ENCODE measurements at regions not wholly inside any gene's neighbourhood (a gene's known extent, or its start where the extent isn't known, plus 50 kb on each side); places are given as distances from the start of the nearest gene placed in this dataset.

GRCh38 chr4:136476753-136477152, 1055.5 kb downstream of the PCDH18 start:
- no peak for TF ChIP-seq CTCF (conservative IDR thresholded peaks at IDR 0.05; ENCODE audit: low read depth, low read length)
- TF ChIP-seq EZH2 (IDR thresholded peaks at IDR 0.05; ENCODE audit: borderline replicate concordance, low read depth, low read length, poor library complexity, severe bottlenecking) = no peak

All from A673 (cell line).